ENCODE measurements at regions not wholly inside any gene's neighbourhood (a gene's known extent, or its start where the extent isn't known, plus 50 kb on each side); places are given as distances from the start of the nearest gene placed in this dataset.
"Not testable (repeated sequence)": the region's sequence is repeated elsewhere in the genome, so short reads cannot be mapped to it uniquely, and the experiment has no call there.

- no peak for DNase-seq
Observed at GRCh38 chr13:97520061-97520460, 86.1 kb downstream of the RAP2A start.

DNA sequence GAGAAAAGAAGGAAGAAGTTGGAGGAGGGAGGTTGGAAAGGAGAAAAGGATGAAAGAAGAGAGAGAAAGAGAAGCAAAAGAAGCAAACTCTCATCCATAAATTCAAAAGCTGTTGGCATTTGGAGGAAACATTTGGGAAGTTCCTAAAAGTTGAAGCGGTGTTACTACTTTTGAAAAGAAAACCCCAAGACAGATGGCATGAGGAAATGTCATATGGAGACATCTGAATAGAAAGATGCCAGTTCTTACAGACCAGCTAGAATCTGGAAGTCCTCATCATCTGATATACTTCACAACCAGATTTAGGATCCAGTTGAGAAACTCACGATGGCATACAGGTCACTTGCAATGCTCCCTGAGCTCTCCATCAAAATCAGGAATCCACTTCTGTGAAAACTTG is 86.9 kb downstream of the RAP2A start:
- DNase-seq = no peak

DNA sequence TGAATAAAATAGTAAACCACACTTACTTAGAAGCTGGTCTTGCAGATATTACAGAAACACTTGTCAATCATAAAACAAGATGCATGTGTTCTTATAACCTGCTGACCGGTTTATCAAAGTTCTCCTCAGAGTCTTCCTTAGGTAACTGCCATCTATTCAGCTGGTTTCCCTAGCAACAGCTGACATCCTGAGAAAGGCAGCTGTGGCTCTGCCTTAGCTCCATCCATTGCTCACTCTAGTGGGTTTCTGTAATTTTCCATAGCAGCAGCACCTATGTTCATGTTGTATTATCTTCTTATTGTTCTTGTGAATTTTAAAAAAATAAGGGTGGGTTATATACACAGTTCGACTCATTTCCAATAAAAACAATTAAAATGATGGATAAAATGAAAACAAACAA is 87.8 kb downstream of the RAP2A start:
- no peak for DNase-seq

- no peak for DNase-seq
Observed at GRCh38 chr13:97522243-97522642, 88.3 kb downstream of the RAP2A start.

- DNase-seq = no peak
Observed at GRCh38 chr13:97526556-97526955, 92.6 kb downstream of the RAP2A start.

- no peak for DNase-seq
Observed at GRCh38 chr13:97528518-97528917, 94.5 kb downstream of the RAP2A start.

- no peak for DNase-seq
Observed at GRCh38 chr13:97534540-97534939, 100.6 kb downstream of the RAP2A start.

DNA sequence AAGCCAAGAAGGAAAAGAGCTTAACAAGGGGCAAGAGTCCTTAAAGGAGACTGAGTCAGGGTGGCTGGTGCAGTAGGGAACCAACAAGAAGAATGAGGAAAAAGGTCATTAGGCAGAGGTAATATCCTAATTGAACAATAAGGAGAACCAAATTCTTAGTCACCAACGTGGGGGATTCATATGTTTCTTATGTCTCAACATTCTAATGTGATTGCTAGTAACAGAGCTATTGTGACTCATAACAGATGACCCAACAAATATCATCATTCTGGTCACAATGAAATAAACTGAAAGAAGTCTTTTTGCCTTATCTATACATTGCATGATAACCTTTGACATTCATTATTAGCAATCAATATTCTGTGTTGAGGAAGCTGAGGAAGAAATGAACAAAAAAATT is 101.6 kb downstream of the RAP2A start:
- no peak for DNase-seq

DNA sequence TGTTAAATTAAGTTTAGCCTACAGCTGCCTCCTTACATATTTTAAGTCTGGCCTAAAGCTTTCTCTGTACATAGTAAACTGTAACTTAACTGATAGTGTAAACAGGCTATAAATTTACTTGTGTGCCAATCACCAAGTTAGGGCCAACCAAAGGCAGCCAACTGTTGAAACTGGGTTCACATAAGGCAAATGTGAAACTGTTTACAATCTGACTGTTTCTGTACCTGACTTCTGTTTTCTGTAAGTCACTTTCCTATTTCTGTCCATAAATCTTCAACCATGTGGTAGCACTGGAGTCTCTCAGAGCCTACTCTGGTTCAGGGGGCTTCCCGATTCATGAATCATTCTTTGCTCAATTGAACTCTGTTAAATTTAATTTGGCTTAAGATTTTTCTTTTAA is 103.1 kb downstream of the RAP2A start:
- no peak for DNase-seq

GRCh38 chr13:97538203-97538602 is 104.2 kb downstream of the RAP2A start:
- DNase-seq = no peak

- DNase-seq = no peak
Observed at GRCh38 chr13:97539651-97540610, 106.0 kb downstream of the RAP2A start.

DNA sequence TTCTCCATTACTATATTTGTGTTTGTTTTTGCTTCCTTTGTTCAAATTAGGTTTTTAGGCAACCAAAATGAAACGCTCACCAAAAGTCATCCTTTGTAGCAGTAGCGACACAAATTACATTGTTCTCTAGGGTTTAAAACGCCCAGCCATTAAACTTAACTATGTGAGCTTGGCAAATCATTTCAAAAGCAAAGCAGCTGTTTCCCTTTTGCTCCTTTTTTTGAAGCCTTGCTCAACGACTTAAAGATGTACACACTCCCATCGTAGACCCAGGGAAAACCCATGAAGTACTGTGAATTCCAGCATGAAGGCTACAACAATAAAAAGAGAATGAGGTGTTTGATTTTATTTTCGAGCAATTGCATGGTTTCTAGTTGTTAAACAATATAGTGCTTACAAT is 106.7 kb downstream of the RAP2A start:
- DNase-seq = no peak

DNA sequence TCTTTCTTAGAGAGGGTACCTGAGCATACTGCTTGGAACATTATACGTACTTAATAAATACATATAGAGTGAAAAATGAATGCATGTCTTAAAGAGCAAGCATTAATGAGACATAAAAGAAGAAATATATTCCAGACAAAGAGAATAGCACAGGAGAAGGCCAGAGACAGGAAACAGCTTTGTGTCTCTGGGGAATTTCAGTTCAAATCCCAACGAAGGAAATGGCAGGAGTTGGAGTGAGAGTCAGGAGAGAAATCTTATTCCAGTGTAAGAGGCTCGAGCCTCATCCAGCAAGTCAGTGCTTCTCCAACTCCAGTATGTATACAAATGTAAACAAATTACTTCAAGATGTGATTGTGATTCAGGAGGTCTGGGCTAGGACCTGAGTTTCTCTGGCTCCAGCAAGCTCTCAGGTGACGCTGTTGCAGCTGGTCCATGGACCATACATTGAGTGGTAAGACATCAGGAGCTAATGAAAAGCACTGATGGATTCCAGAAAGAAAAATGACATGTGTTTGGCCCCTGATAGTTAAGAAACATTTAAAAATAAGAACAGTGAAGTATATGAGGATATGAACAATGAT is 108.2 kb downstream of the RAP2A start:
- no peak for DNase-seq

GRCh38 chr13:97544031-97544765 is 110.2 kb downstream of the RAP2A start:
- DNase-seq = no peak

- not testable (repeated sequence) for DNase-seq
Observed at GRCh38 chr13:97544971-97545499, 111.1 kb downstream of the RAP2A start.

- no peak for DNase-seq
Observed at GRCh38 chr13:97548138-97548537, 114.2 kb downstream of the RAP2A start.

DNA sequence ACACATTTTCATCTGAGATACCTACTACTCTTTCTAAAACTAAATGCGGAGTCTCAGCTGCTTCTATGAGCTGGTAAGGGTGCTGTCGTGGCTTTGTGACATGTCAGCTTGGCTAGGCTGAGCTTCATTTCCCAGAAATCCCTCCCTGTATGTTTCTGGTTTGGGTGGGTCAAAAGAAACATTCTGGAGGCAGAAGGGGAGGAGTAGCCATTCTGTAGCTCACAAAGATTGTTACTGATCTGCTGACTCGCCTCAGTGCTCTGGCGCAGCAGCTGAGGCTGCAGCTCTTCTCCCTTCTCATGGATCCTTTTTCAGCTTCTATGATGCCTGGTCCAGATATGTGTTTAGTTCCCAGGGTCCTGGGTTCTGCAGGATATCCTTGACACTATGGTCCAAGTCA is 114.7 kb downstream of the RAP2A start:
- no peak for DNase-seq

- no peak for DNase-seq
Observed at GRCh38 chr13:97549201-97549600, 115.2 kb downstream of the RAP2A start.

DNA sequence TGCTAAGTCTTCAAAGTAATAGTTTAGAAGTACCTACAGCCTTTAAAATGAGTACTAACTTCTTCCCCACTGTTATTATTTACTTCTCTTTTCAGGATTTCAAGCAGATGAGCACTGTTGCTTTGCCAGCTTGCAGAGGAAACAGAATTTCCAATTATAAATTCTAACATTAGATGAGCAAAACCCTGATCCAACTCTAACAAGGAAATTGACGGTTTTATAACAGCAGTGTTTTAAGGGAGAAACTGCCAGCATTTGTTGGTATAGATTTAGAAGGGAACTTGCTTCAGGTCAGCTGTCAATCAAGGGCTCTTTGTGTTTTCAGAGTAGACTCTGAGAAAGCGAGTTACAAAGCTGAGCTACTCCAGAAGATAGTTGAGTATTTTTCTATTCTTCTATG is 120.5 kb downstream of the RAP2A start:
- DNase-seq = no peak

GRCh38 chr13:97555034-97555433 is 121.1 kb downstream of the RAP2A start:
- no peak for DNase-seq

DNA sequence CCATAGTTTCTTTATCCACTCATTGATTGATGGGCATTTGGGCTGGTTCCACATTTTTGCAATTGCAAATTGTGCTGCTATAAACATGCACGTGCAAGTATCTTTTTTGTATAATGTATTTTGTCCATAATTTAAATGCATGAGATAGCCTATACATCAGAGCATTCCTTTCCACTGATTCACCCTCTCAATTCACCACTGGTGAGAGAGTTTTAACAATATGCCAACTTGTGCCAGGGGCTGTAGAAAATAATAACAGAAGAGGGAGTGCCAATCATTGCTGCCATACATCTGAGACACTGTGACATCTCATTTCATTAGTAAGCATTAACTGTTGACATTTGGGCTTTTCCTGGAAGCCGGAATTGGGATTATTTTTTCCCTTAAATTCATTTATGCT is 125.1 kb downstream of the RAP2A start:
- no peak for DNase-seq

- no peak for DNase-seq
Observed at GRCh38 chr13:97559981-97560380, 126.0 kb downstream of the RAP2A start.

DNA sequence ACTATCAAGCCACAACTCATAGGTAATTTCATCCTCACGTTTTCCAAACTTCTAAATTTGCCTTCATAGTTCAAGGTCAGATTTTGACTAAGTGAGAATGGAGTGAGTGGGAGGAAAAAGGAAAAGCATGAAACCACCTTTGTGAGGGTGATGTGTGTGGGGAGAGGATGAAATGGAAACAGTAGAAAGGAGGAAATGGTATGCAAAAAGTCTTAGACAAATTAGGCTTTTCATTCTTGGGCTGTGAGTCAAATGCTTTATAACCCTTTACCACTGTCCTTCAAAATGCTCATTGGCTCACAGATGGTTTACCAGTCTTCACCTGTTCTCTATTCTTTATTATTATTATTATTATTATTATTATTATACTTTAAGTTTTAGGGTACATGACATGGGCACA is 127.2 kb downstream of the RAP2A start:
- DNase-seq = no peak

DNA sequence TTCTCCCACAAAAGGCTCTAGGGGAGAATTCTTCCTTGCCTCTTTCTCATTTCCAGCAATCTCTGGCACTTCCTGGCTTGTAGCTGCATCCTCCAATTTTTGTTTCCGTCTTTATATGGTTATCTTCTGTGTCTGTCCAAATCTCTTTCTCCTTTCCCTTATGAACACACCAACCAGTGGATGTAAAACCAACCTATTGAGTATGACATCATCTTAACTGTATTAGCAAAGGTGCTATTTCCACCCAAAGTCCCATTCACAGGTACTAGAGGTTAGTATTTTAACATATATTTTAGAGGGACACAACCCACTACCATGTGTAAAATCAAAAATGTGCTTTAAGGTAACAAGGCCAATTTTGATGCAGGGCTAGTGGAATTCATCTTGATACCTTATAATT is 129.0 kb downstream of the RAP2A start:
- DNase-seq = no peak

Measured in CD4-positive, alpha-beta T cell treated with Interleukin-21 for 1 hour (primary cell).